ENCODE measurements at regions not wholly inside any gene's neighbourhood (a gene's known extent, or its start where the extent isn't known, plus 50 kb on each side); places are given as distances from the start of the nearest gene placed in this dataset.

DNA sequence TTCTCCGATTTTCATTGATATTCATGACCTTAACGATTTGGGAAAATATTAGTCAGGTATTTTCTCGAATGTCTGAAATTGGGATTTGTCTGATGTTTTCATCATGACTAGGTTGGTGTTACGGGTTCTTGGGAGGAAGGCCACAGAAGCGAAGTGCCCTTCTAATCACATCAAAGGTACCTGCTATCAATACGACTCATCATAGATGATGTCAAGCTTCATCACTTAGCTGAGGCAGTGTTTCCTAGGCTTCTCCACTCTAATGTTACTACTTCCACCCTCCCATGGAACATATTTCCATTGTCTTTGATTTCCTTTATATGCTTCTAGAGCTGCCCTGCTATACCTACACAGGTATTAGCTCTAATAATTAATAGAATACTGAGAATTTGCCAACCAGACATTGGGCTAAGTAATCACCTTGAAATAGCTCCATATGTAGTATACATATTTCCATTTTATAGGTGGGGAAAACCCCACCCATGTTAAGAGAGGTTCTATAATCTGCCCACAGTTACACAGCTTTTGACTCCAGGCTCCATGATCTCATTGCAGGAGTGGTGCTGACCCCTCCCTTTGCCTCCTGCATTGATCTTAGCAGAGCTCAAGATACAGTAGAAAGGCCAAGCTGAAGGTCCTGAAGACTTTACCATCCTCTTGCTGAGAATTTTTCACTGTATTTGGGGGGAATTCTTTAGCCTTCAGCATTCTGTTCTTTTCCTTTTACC lies 238.6 kb upstream of the ADAMTSL1 start:
- FAIRE-seq, result no peak
- Histone ChIP-seq H3K36me3 (ENCODE audit: control insufficient read depth in 2 of 2, extremely low read depth in 1 of 2, insufficient read depth in 2 of 2, low read length in 2 of 2) (no peaks in the 10 kb centered on the region), H4K20me1 (replicated peaks; ENCODE audit: control insufficient read depth, extremely low read depth, insufficient read depth, low read length) (no peaks in the 10 kb centered on the region), H3K27me3 (ENCODE audit: control insufficient read depth in 2 of 2, insufficient read depth in 2 of 2, low read length in 2 of 2) (no peaks in the 10 kb centered on the region), H3K9ac (replicated peaks; ENCODE audit: extremely low read depth, insufficient read depth, low read length) (no peak overlapping the region), H3K4me2 (ENCODE audit: insufficient read depth, low read length) (no peak overlapping the region), H3K9me1 (replicated peaks; ENCODE audit: control insufficient read depth, extremely low read depth, insufficient read depth, low read length) (no peaks in the 10 kb centered on the region), H3K79me2 (ENCODE audit: control insufficient read depth, insufficient read depth, low read length) (no peaks in the 10 kb centered on the region), H3K4me1 (ENCODE audit: control insufficient read depth, extremely low read depth, insufficient read depth, low read length) (peaks cover 42% of the 10 kb centered on the region), H3K9me3 (replicated peaks; ENCODE audit: control insufficient read depth, insufficient read depth, low read length) (no peaks in the 10 kb centered on the region), H3K4me3 (replicated peaks in 1 of 3; ENCODE audit: insufficient read depth in 1 of 3, low read depth in 1 of 3, low read length in 3 of 3) (no peak overlapping the region), H3K27ac (ENCODE audit: insufficient read depth, low read depth, low read length) (no peak overlapping the region), H2AFZ (ENCODE audit: low read depth, low read length) (no peak overlapping the region)
- dilution Hi-C loops (cut with MboI; ENCODE audit: extremely low pct_ligation_motif_present, low sequenced_read_pairs), result no loop called here
- no peak for DNase-seq (ENCODE audit: low read depth, low spot score)
- CTCF ChIA-PET, result interaction anchor here (2.0 to 3.4 kb wide), 2 partner anchors 22 to 203 kb away, joined by 5 to 16 read pairs; no protein-coding TSS in a partner anchor
- intact Hi-C loops (cut with micrococcal nuclease), result no loop called here
- no peak for TF ChIP-seq MYC (IDR thresholded peaks at IDR 0.05; ENCODE audit: low read depth, low read length)
- TF ChIP-seq POLR2AphosphoS5 (IDR thresholded peaks at IDR 0.05; ENCODE audit: insufficient read depth, low read depth, low read length), result no peak
- no peak for TF ChIP-seq POLR2A (IDR thresholded peaks at IDR 0.05; ENCODE audit: low read depth, low read length)
- no peak for TF ChIP-seq EZH2 (IDR thresholded peaks at IDR 0.05; ENCODE audit: borderline replicate concordance, low read depth, low read length, severe bottlenecking)
- no peak for TF ChIP-seq JUN (IDR thresholded peaks at IDR 0.05; ENCODE audit: borderline replicate concordance, insufficient read depth, insufficient read length, low read depth)
- no peak for TF ChIP-seq FOS (IDR thresholded peaks at IDR 0.05; ENCODE audit: borderline replicate concordance, insufficient read depth, low read length)
- TF ChIP-seq GATA2 (IDR thresholded peaks at IDR 0.05; ENCODE audit: insufficient read depth, insufficient read length, low read depth, low read length), result no peak
- TF ChIP-seq, protein P1, sequence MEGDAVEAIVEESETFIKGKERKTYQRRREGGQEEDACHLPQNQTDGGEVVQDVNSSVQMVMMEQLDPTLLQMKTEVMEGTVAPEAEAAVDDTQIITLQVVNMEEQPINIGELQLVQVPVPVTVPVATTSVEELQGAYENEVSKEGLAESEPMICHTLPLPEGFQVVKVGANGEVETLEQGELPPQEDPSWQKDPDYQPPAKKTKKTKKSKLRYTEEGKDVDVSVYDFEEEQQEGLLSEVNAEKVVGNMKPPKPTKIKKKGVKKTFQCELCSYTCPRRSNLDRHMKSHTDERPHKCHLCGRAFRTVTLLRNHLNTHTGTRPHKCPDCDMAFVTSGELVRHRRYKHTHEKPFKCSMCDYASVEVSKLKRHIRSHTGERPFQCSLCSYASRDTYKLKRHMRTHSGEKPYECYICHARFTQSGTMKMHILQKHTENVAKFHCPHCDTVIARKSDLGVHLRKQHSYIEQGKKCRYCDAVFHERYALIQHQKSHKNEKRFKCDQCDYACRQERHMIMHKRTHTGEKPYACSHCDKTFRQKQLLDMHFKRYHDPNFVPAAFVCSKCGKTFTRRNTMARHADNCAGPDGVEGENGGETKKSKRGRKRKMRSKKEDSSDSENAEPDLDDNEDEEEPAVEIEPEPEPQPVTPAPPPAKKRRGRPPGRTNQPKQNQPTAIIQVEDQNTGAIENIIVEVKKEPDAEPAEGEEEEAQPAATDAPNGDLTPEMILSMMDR (IDR thresholded peaks at IDR 0.05; ENCODE audit: extremely low read depth in 1 of 2, insufficient read depth in 1 of 2, low read depth in 1 of 2, low read length in 2 of 2), result no peak
- TF ChIP-seq, protein P2, sequence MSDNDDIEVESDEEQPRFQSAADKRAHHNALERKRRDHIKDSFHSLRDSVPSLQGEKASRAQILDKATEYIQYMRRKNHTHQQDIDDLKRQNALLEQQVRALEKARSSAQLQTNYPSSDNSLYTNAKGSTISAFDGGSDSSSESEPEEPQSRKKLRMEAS (IDR thresholded peaks at IDR 0.05; ENCODE audit: insufficient read depth, insufficient read length), result no peak
- POLR2A ChIA-PET, result no interaction called here
- BruUV-seq (replicated peaks), result no TSS peak
